NCI-H526 (cell line): ENCODE measurements at regions not wholly inside any gene's neighbourhood (a gene's known extent, or its start where the extent isn't known, plus 50 kb on each side); places are given as distances from the start of the nearest gene placed in this dataset.

Source experiments
- DNase-seq, 2 experiments: peaks; one replicate each; lab custom pipeline; 2025; lab: John Stamatoyannopoulos, UW

DNA sequence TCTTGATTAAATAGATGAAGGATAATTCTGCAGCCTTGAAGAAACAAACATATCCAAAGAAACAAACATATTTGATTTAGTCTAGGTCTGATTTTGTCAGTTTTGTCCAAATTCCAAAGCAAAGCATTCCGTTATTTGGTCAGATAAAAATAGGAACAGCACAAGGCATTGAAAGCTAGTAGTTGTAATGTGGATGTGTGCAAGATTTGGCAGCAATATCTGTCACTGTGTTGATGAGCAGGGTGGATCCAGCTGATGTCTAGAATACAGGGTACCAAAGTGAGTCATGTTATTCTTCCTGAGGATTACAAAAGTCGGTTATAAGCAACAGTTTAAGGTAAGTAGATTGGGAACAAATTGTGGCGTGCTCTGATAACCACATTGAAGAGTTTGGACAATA, 69.3 kb upstream of the PLPPR1 start:
- DNase-seq = no peak
